Lower leg skin (tissue), 4 donors: ENCODE measurements at regions not wholly inside any gene's neighbourhood (a gene's known extent, or its start where the extent isn't known, plus 50 kb on each side); places are given as distances from the start of the nearest gene placed in this dataset.

ENCODE experiments used
- DNase-seq, 2 donors: peaks; one replicate each; pipeline ENCODE4 v3.0.0-alpha.2; 2019; ENCODE audit warnings: low spot score in 2 of 2
- H3K4me3 ChIP-seq: fragments of 200-600 bp; sonication (generic); 2 replicates; pipeline ENCODE4 v1.5.1; 2017; ENCODE audit warnings: mild to moderate bottlenecking, low read depth; ENCODE audit not compliant: poor library complexity, severe bottlenecking
- POLR2A ChIP-seq, 2 donors: fragments of 450-650 bp; IDR thresholded peaks; one replicate each; pipeline ENCODE4 v1.6.1; 2016 to 2017; ENCODE audit warnings: antibody characterized with exemption in 2 of 2, mild to moderate bottlenecking in 1 of 2, moderate library complexity in 1 of 2
- WGBS, 2 donors: methylation state at CpG; one replicate each; pipeline ENCODE4 v1.1.5; 2018; 5-methylcytosine and 5-hydroxymethylcytosine counted together
- intact Hi-C: fragments of 100-400 bp; cut with DNase I; formaldehyde crosslinking; loops from one replicate; pipeline ENCODE4 v1.15.0; 2023; ENCODE audit warnings: low total_unique reads
- TF ChIP-seq, protein P1 (sequence below), 3 donors: fragments of 450-650 bp; IDR thresholded peaks; one replicate each; pipeline ENCODE4 v1.5.1; 2016; ENCODE audit warnings: antibody characterized with exemption in 3 of 3, mild to moderate bottlenecking in 3 of 3, moderate library complexity in 2 of 3

DNA sequence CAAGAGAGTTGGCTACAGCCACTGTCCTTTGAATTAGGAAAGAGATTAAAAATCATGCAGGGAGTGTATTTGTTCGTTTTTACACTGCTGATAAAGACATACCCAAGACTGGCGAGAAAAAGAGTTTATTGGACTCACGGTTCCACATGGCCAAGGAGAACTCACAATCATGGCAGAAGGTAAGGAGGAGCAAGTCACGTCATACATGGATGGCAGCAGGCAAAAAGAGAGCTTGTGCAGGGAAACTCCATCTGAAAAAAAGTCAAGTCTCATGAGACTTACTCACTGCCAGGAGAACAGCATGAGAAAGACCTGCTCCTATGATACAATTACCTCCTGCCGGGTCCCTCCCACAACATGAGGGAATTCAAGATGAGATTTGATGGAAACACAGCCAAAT lies 1595.2 kb downstream of the KCNT2 start:
- no peak for DNase-seq
- TF ChIP-seq, protein P1, sequence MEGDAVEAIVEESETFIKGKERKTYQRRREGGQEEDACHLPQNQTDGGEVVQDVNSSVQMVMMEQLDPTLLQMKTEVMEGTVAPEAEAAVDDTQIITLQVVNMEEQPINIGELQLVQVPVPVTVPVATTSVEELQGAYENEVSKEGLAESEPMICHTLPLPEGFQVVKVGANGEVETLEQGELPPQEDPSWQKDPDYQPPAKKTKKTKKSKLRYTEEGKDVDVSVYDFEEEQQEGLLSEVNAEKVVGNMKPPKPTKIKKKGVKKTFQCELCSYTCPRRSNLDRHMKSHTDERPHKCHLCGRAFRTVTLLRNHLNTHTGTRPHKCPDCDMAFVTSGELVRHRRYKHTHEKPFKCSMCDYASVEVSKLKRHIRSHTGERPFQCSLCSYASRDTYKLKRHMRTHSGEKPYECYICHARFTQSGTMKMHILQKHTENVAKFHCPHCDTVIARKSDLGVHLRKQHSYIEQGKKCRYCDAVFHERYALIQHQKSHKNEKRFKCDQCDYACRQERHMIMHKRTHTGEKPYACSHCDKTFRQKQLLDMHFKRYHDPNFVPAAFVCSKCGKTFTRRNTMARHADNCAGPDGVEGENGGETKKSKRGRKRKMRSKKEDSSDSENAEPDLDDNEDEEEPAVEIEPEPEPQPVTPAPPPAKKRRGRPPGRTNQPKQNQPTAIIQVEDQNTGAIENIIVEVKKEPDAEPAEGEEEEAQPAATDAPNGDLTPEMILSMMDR (IDR thresholded peaks at IDR 0.05), result no peak
- TF ChIP-seq POLR2A (IDR thresholded peaks at IDR 0.05), result no peak
- no peak overlapping the region for H3K4me3 ChIP-seq
- intact Hi-C loops, result no loop called here
- WGBS, 2 donors, result 86% methylated on average over 5 of the region's 5 CpGs

DNA sequence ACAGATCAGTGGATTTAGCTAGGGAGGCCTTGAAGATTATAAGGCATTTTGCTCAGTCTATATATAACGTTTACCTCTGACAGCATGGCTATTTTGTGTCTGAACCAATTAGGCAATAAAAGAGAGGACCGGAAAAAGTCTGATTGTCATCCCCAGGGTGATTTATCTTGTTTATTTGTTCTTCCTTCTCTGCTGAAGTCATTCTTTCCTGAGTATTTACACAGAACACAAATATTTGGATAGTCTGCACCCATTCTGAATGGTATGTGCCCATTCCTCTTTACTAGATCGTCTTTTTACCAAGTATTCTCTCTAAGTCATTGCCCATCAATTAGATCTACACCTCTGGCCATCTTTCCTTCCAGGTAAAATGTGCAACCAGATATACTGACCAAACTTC lies 1602.9 kb downstream of the KCNT2 start:
- WGBS, 2 donors, result 57 to 66% methylated on average over 3 of the region's 3 CpGs

GRCh38 chr1:194990483-194990882 lies 1617.8 kb downstream of the KCNT2 start:
- WGBS, 2 donors, result 67 to 77% methylated on average over 2 of the region's 2 CpGs
- DNase-seq, result no peak
- intact Hi-C loops, result no loop called here
- TF ChIP-seq, protein P1 (IDR thresholded peaks at IDR 0.05), result no peak
- TF ChIP-seq POLR2A (IDR thresholded peaks at IDR 0.05), result no peak
- H3K4me3 ChIP-seq, result no peak overlapping the region

More for the DNA sequence above, 1602.9 kb downstream of the KCNT2 start:
- TF ChIP-seq, protein P1 (IDR thresholded peaks at IDR 0.05), result no peak
- no peak overlapping the region for H3K4me3 ChIP-seq
- intact Hi-C loops, result no loop called here
- no peak for DNase-seq

DNA sequence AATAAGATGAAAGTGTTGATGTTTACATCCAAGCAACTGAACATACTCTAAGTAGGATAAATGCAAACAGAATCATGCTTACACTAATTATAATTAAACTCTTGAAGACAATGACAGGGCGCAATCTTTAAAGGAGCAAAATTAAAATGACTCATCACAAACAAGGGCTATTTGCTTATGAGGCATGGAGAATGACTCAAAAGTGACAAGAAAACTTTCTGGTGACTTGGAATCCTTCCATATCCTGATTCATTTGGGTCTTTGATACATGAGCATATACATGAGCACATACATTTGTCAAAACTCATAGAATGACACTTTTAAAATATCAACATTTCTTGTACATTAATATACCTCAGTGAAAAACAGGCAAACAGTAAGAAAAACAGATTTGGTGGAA lies 1632.3 kb downstream of the KCNT2 start:
- WGBS, 2 donors, result 85% methylated on average over 1 of the region's 1 CpG
- no peak for DNase-seq
- H3K4me3 ChIP-seq, result no peak overlapping the region
- intact Hi-C loops, result no loop called here
- TF ChIP-seq, protein P1 (IDR thresholded peaks at IDR 0.05), result no peak
- no peak for TF ChIP-seq POLR2A (IDR thresholded peaks at IDR 0.05)

DNA sequence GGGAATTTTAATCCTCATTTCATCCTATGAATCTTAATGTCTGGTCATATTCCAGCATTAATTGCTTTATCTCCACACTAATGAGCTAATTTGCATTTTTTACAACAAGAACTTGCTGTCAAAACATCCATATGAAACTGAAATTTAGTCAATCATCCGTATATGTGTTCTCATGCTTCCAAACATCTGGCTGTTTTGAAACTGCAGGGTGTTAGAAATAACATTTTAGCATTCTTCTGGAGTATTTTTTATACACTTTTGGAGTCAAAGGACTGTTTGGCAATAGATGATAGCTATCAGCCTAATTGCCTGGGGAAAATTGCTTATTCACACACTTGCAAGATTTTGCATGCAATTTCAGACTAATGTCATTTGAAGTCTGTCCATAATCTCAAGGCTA lies 1639.3 kb downstream of the KCNT2 start:
- intact Hi-C loops, result no loop called here
- no peak for TF ChIP-seq POLR2A (IDR thresholded peaks at IDR 0.05)
- TF ChIP-seq, protein P1 (IDR thresholded peaks at IDR 0.05), result no peak
- no peak overlapping the region for H3K4me3 ChIP-seq
- 23 to 24% methylated on average over 1 of the region's 1 CpG for WGBS, 2 donors
- no peak for DNase-seq

DNA sequence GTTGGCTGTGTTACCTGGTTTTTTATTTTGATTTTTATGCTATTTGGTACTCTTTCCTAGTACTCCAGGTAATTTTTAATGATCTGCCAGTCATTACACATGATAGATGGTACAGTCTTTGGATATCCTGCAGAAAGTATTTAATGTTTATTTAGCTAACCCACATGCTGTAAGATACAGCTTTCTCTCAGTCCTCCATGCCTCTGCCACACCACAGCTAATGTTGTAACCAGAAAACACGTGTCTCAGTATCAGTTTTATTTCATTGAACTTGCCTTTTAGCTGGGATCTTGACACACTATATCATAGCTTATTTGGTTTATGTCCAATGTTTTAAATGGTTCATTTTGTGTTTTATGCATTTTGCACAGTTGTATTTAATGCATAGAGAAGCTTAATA lies 1648.4 kb downstream of the KCNT2 start:
- 50 to 60% methylated on average over 1 of the region's 1 CpG for WGBS, 2 donors
- H3K4me3 ChIP-seq, result no peak overlapping the region
- intact Hi-C loops, result no loop called here
- no peak for DNase-seq
- TF ChIP-seq, protein P1 (IDR thresholded peaks at IDR 0.05), result no peak
- no peak for TF ChIP-seq POLR2A (IDR thresholded peaks at IDR 0.05)
